Heart right ventricle (tissue), 16 donors: ENCODE measurements at regions not wholly inside any gene's neighbourhood (a gene's known extent, or its start where the extent isn't known, plus 50 kb on each side); places are given as distances from the start of the nearest gene placed in this dataset.

Source experiments
- ATAC-seq, 8 donors: fragments of 200-7000 bp; cut with Tn5 transposase; one replicate each; pipeline ENCODE4 v1.9.1; 2020; ENCODE audit warnings: mild to moderate bottlenecking in 8 of 8, moderate library complexity in 8 of 8, moderate number of reproducible peaks in 1 of 8
- DNase-seq, 2 donors: peaks; one replicate each; pipeline ENCODE4 v3.0.0-alpha.2; 2020
- H3K27ac ChIP-seq, 10 donors: fragments of 200-600 bp; sonication (generic) in 2 of 10; one replicate each; pipeline versions ENCODE4 v1.5.0 to v1.8.0; 2020 to 2022; ENCODE audit warnings: mild to moderate bottlenecking in 3 of 10
- H3K27me3 ChIP-seq, 7 donors: fragments of 200-600 bp; one replicate each; pipeline ENCODE4 v1.8.0; 2021 to 2022; ENCODE audit warnings: mild to moderate bottlenecking in 2 of 7
- H3K36me3 ChIP-seq, 9 donors: fragments of 200-600 bp; sonication (generic) in 1 of 9; one replicate each; pipeline versions ENCODE4 v1.5.0 to v1.8.0; 2020 to 2022; ENCODE audit warnings: mild to moderate bottlenecking in 2 of 9
- H3K4me1 ChIP-seq, 9 donors: fragments of 200-600 bp; sonication (generic) in 1 of 9; one replicate each; pipeline versions ENCODE4 v1.5.0 to v1.8.0; 2020 to 2022; ENCODE audit warnings: mild to moderate bottlenecking in 4 of 9
- H3K4me3 ChIP-seq, 10 donors: fragments of 200-600 bp; sonication (generic) in 2 of 10; one replicate each; pipeline versions ENCODE4 v1.5.0 to v1.8.0; 2020 to 2022; ENCODE audit warnings: mild to moderate bottlenecking in 7 of 10, moderate library complexity in 2 of 10
- H3K9me3 ChIP-seq, 11 donors: fragments of 200-600 bp in 10 of 11; sonication (generic) in 2 of 11; one replicate each; pipeline versions ENCODE4 v1.5.0 to v1.8.0; 2013 to 2022; ENCODE audit warnings: mild to moderate bottlenecking in 2 of 11, control low read depth in 1 of 11, moderate library complexity in 1 of 11
- WGBS, 2 donors: extraction: QIAGEN DNeasy Blood & Tissue Kit; methylation state at CpG; one replicate each; pipeline ENCODE4 v1.1.7; 2013; ENCODE audit warnings: inconsistent platforms in 1 of 2; 5-methylcytosine and 5-hydroxymethylcytosine counted together
- intact Hi-C, 10 donors: fragments of 100-400 bp; cut with DNase I; formaldehyde crosslinking; loops; one replicate each; pipeline versions ENCODE4 v1.11.1 to v1.14.2; 2022
- TF ChIP-seq, protein P1 (sequence below), 9 donors: fragments of 200-600 bp; sonication (generic) in 2 of 9; IDR thresholded peaks; one replicate each; pipeline versions ENCODE4 v1.5.0 to v1.8.0; 2021 to 2022; ENCODE audit warnings: antibody characterized with exemption in 9 of 9, mild to moderate bottlenecking in 5 of 9, moderate library complexity in 1 of 9
- donor health status: Arrhythmogenic right ventricular cardiomyopathy.
- donor health status: ischemic (EF 13 %, LVEDD 7.1; RV severe dilation, severe dysfunction).
- donor health status: healthy with polysubstance abuse.
- donor health status: DM: no; HTN: yes; CAD: no.
- donor health status: DM: no; HTN: no; CAD: no.
- donor health status: ischemic (EF 25% LVEDD 6.9; RV normal size, moderate dysfunction).
- donor health status: ischemic (EF 25% LVEDD 5.7; RV mildly dilated, moderate dysfunction).
- donor health status: healthy.
- donor health status: DM: yes; HTN: yes; CAD: no.
- donor health status: Ischemic cardiomyopathy.
- donor health status: ischemic (EF 35%, LVEDD 5.7; RV mildly dilated, moderate dysfunction).
- donor health status: nonischemic (EF 11% LVEDD 7.7; RV severe dilation, severe dysfunction).
- donor health status: DM: yes; HTN: yes; CAD: no.
- donor health status: PGD.
- donor health status: ischemic (EF 29% LVEDD 5.4; RV normal size, mild dysfunction).
- donor health status: nonischemic (EF 23%, LVEDD 6.1; RV moderate dilation, normal function).

DNA sequence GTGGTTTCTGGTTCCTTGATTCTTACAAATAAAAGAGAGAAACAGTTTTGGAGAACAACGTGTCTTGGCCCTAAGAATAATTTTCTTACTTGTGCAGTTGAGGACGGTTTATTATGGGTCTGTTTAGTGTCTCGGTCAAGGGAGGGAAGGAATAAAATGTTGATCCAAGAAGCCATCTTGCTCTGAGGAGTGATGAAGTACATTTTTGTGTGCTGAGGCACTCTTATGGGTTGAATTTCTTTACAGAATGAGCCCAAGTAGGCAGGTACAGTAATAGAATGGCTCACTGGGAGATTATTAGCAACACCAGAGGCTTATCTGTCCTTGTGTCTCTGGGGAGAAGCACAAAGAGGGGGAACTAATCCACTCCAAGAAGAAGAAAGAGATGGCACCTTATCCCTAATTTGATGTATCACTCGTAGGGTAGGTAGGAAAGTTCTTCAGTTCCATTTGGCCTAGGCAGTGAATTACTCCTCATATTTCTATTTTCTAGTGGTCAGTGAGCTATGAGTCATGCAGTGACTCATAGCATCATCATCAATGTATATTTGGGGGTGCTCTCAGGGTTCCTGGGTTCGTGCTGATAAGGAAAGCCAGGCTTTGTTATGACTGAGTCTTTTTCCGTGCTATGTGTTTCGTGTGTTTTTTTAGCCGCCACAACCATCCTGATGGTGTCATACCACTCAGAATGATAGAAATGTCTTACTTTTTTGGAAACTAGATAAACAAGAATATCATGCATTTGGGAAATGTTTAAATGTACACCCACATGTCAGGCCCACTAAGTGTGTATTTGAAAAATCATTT, 250.1 kb upstream of the CTAGE1 start:
- H3K27ac ChIP-seq: no peak overlapping the region
- WGBS, 2 donors: 73 to 85% methylated on average over 8 of the region's 8 CpGs
- intact Hi-C loops: no loop called here
- DNase-seq (no peak), ATAC-seq (no peak)
- no peaks in the 10 kb centered on the region for H3K27me3 ChIP-seq
- peaks cover 0 to 3% (median 0%) of the 10 kb centered on the region in 9 donors for H3K4me1 ChIP-seq
- H3K9me3 ChIP-seq: peaks cover 0 to 26% (median 15%) of the 10 kb centered on the region in 11 donors
- H3K36me3 ChIP-seq: no peaks in the 10 kb centered on the region
- TF ChIP-seq, protein P1, sequence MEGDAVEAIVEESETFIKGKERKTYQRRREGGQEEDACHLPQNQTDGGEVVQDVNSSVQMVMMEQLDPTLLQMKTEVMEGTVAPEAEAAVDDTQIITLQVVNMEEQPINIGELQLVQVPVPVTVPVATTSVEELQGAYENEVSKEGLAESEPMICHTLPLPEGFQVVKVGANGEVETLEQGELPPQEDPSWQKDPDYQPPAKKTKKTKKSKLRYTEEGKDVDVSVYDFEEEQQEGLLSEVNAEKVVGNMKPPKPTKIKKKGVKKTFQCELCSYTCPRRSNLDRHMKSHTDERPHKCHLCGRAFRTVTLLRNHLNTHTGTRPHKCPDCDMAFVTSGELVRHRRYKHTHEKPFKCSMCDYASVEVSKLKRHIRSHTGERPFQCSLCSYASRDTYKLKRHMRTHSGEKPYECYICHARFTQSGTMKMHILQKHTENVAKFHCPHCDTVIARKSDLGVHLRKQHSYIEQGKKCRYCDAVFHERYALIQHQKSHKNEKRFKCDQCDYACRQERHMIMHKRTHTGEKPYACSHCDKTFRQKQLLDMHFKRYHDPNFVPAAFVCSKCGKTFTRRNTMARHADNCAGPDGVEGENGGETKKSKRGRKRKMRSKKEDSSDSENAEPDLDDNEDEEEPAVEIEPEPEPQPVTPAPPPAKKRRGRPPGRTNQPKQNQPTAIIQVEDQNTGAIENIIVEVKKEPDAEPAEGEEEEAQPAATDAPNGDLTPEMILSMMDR (IDR thresholded peaks at IDR 0.05): no peak
- H3K4me3 ChIP-seq: no peak overlapping the region

DNA sequence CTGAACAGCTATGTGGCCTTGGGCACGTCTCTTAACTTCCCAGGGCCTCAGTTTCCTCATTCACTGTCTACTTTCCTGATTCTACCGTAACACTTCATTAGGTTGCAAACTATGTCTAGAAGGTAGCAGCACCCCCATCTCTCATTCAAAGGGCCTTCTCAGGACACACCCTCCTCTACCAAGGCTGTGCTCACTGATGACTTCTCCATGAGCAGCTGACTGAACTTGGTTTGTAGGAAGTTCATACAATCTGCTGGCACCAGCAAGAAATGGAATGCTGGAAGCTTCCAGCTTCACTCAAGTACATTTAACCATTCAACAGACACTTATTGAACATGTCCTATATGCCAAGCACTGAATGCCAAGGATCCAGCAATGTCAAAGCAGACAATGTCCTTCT, 250.8 kb upstream of the CTAGE1 start:
- Histone ChIP-seq H3K9me3 (peaks cover 0 to 19% (median 11%) of the 10 kb centered on the region in 11 donors), H3K4me3 (no peak overlapping the region), H3K36me3 (no peaks in the 10 kb centered on the region), H3K27ac (no peak overlapping the region), H3K27me3 (no peaks in the 10 kb centered on the region), H3K4me1 (peaks cover 0 to 3% (median 0%) of the 10 kb centered on the region in 9 donors)
- WGBS, 2 donors: 85 to 93% methylated on average over 2 of the region's 2 CpGs
- TF ChIP-seq, protein P1 (IDR thresholded peaks at IDR 0.05): no peak
- ATAC-seq (no peak), DNase-seq (no peak)
- intact Hi-C loops: no loop called here

DNA sequence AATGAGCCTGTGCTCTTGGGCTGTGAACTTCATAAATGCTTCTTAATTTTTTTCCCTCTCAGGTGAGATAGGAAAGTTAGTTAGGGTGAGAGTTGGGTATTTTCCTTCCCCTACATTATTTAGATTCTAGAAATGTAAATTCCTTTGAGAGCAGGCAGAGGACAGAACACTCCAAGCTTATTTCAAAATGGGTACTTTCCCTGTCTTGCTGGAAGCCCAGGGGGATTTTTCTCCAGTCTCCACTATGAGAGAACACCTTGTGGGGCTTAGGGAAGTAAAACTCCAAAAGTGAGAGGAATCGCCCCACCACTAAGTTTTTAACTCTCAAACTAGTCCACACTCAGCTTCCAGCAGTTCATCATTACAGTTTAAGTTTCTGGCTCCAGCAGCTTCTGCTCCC, 253.2 kb upstream of the CTAGE1 start:
- no peaks in the 10 kb centered on the region for H3K36me3 ChIP-seq
- 80 to 81% methylated on average over 1 of the region's 1 CpG for WGBS, 2 donors
- peaks cover 0 to 3% (median 0%) of the 10 kb centered on the region in 9 donors for H3K4me1 ChIP-seq
- DNase-seq (no peak), ATAC-seq (no peak)
- H3K9me3 ChIP-seq: peaks cover 0 to 9% (median 0%) of the 10 kb centered on the region in 11 donors
- H3K4me3 ChIP-seq: no peak overlapping the region
- intact Hi-C loops: no loop called here
- TF ChIP-seq, protein P1 (IDR thresholded peaks at IDR 0.05): no peak
- no peaks in the 10 kb centered on the region for H3K27me3 ChIP-seq
- H3K27ac ChIP-seq: no peak overlapping the region

DNA sequence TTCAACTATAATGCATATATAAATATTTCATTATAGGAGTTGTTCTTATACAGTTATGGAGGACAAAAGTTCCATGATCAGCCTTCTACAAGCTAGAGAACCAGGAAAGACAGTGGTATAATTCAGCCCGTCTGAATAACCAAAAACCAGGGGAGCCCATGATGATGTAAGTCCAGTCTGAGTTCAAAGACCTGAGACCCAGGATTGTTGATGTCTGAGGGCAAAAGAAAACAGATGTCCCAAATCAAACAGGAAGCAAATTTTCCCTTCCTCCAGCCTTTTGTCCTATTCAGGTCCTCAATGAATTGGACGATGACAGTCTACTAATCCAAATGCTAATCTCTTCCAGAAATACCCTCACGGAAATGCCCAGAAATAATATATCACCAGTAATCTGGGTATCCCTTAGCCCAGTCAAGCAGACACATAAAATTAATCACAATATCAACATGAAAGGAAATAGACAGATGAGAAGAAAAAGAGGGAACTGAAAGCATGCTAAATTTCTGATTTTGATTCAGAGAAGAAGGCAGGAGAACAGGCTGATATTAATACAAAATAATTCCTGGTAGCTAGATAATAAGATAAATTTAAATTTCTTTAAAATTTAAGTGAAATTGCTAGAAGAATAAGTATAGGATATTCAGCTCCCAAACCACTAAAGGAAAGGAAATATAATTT, 255.6 kb upstream of the CTAGE1 start:
- intact Hi-C loops: no loop called here
- Histone ChIP-seq H3K36me3 (no peaks in the 10 kb centered on the region), H3K9me3 (peaks cover 0 to 9% (median 0%) of the 10 kb centered on the region in 11 donors), H3K27me3 (no peaks in the 10 kb centered on the region), H3K4me1 (peaks cover 0 to 3% (median 0%) of the 10 kb centered on the region in 9 donors), H3K27ac (no peak overlapping the region), H3K4me3 (no peak overlapping the region)
- TF ChIP-seq, protein P1 (IDR thresholded peaks at IDR 0.05): no peak
- DNase-seq (no peak), ATAC-seq (no peak)
- WGBS, 2 donors: 73 to 75% methylated on average over 3 of the region's 3 CpGs
